ENCODE measurements at regions not wholly inside any gene's neighbourhood (a gene's known extent, or its start where the extent isn't known, plus 50 kb on each side); places are given as distances from the start of the nearest gene placed in this dataset.

DNA sequence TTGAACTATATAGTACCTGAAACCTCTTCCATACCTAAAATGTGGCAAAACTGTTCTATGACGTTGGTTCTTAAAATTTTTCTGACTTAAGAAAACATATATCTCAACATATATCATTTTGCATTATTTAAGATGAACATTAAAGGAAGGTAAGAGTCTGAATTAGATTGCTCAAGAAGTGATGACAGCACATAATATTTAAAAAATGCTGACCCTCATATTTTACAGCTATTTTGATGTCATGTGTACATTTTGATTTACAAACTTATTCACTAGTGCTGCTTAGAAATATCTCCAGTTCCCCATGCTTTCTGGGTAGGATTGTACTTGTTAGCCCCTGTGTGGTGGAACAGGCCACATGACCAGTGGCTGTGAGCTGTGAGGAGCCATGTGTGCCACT lies 666.1 kb downstream of the SATB2 start:
- H3K36me3 ChIP-seq (ENCODE audit: insufficient read depth, low read length, poor library complexity, severe bottlenecking), result no peaks in the 10 kb centered on the region
- H3K27me3 ChIP-seq (replicated peaks; ENCODE audit: insufficient read depth, low read depth, low read length, poor library complexity), result no peaks in the 10 kb centered on the region
- BruUV-seq (replicated peaks), result no TSS peak
- no peaks in the 10 kb centered on the region for H3K9me3 ChIP-seq (ENCODE audit: low read depth, low read length, poor library complexity, severe bottlenecking)
- H3K4me1 ChIP-seq (ENCODE audit: insufficient read depth, low read length, poor library complexity, severe bottlenecking), result no peaks in the 10 kb centered on the region
- TF ChIP-seq, protein P1, sequence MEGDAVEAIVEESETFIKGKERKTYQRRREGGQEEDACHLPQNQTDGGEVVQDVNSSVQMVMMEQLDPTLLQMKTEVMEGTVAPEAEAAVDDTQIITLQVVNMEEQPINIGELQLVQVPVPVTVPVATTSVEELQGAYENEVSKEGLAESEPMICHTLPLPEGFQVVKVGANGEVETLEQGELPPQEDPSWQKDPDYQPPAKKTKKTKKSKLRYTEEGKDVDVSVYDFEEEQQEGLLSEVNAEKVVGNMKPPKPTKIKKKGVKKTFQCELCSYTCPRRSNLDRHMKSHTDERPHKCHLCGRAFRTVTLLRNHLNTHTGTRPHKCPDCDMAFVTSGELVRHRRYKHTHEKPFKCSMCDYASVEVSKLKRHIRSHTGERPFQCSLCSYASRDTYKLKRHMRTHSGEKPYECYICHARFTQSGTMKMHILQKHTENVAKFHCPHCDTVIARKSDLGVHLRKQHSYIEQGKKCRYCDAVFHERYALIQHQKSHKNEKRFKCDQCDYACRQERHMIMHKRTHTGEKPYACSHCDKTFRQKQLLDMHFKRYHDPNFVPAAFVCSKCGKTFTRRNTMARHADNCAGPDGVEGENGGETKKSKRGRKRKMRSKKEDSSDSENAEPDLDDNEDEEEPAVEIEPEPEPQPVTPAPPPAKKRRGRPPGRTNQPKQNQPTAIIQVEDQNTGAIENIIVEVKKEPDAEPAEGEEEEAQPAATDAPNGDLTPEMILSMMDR (conservative IDR thresholded peaks at IDR 0.05; ENCODE audit: low read depth, low read length), result no peak
- no peak for TF ChIP-seq EZH2 (IDR thresholded peaks at IDR 0.05; ENCODE audit: borderline replicate concordance, low read depth, low read length, poor library complexity, severe bottlenecking)
- POLR2A ChIA-PET (ENCODE audit: low non-redundant PET), result no interaction called here
- no peak overlapping the region for H3K27ac ChIP-seq (ENCODE audit: low read depth, low read length, poor library complexity, severe bottlenecking)
- CTCF ChIA-PET, result no interaction called here
- no peak overlapping the region for H3K4me3 ChIP-seq (ENCODE audit: low read depth, low read length, poor library complexity, severe bottlenecking)
- no peak for DNase-seq (ENCODE audit: low spot score)
- intact Hi-C loops (cut with micrococcal nuclease; ENCODE audit: unreplicated experiment), result no loop called here

DNA sequence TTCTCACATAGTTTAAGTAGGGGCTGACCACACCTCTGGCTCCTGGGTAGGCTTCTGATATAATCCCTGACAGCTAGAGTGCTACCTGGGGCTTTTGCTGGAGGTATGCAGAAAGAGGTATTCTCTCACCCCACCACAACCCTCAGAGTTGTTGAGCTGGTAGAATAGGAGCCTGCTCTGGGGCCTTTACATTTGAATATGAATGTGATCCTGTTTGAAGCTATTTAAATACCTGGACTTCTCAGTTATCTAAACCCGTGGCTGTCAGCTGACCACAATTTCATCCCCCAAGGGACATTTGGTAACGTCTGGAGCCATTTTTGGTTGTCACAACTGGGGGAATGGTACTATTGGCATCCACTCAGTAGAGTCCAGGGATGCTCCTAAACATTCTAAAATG lies 669.1 kb downstream of the SATB2 start:
- DNase-seq (ENCODE audit: low spot score), result no peak
- POLR2A ChIA-PET (ENCODE audit: low non-redundant PET), result interaction anchor here (0.6 kb wide), 1 partner anchor 150 kb away, joined by 3 read pairs; no protein-coding TSS in a partner anchor

DNA sequence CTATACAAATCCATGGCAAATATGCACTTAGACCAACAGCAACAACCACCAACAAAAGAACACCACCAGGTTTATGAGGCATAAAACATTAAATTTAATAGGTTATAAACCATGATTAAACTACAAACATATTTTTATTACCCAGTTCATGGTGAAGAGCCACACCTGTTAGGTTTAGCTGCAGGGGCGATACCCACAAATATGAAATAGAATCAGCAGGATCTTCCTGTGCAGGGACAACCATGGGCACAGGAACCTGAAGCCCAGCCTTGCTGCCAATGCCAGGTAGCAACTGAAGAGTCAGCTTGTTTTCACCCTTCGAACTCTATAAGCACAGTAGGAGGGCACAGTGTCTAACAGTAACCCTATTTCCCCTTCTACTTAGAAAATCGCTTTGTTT lies 675.0 kb downstream of the SATB2 start:
- no peaks in the 10 kb centered on the region for H3K9me3 ChIP-seq (ENCODE audit: low read depth, low read length, poor library complexity, severe bottlenecking)
- no peak overlapping the region for H3K4me3 ChIP-seq (ENCODE audit: low read depth, low read length, poor library complexity, severe bottlenecking)
- no peak overlapping the region for H3K27ac ChIP-seq (ENCODE audit: low read depth, low read length, poor library complexity, severe bottlenecking)
- no peak for DNase-seq (ENCODE audit: low spot score)
- ChIA-PET CTCF (no interaction called here), POLR2A (ENCODE audit: low non-redundant PET) (no interaction called here)
- intact Hi-C loops (cut with micrococcal nuclease; ENCODE audit: unreplicated experiment), result no loop called here
- no TSS peak for BruUV-seq (replicated peaks)
- H3K27me3 ChIP-seq (replicated peaks; ENCODE audit: insufficient read depth, low read depth, low read length, poor library complexity), result peaks cover 6% of the 10 kb centered on the region
- no peaks in the 10 kb centered on the region for H3K4me1 ChIP-seq (ENCODE audit: insufficient read depth, low read length, poor library complexity, severe bottlenecking)
- no peaks in the 10 kb centered on the region for H3K36me3 ChIP-seq (ENCODE audit: insufficient read depth, low read length, poor library complexity, severe bottlenecking)
- TF ChIP-seq, protein P1 (conservative IDR thresholded peaks at IDR 0.05; ENCODE audit: low read depth, low read length), result no peak
- no peak for TF ChIP-seq EZH2 (IDR thresholded peaks at IDR 0.05; ENCODE audit: borderline replicate concordance, low read depth, low read length, poor library complexity, severe bottlenecking)

More for the DNA sequence above, 669.1 kb downstream of the SATB2 start:
- intact Hi-C loops (cut with micrococcal nuclease; ENCODE audit: unreplicated experiment), result no loop called here
- no peaks in the 10 kb centered on the region for H3K4me1 ChIP-seq (ENCODE audit: insufficient read depth, low read length, poor library complexity, severe bottlenecking)
- no peak overlapping the region for H3K4me3 ChIP-seq (ENCODE audit: low read depth, low read length, poor library complexity, severe bottlenecking)
- BruUV-seq (replicated peaks), result no TSS peak
- H3K27ac ChIP-seq (ENCODE audit: low read depth, low read length, poor library complexity, severe bottlenecking), result no peak overlapping the region
- TF ChIP-seq, protein P1 (conservative IDR thresholded peaks at IDR 0.05; ENCODE audit: low read depth, low read length), result no peak
- no peak for TF ChIP-seq EZH2 (IDR thresholded peaks at IDR 0.05; ENCODE audit: borderline replicate concordance, low read depth, low read length, poor library complexity, severe bottlenecking)
- H3K27me3 ChIP-seq (replicated peaks; ENCODE audit: insufficient read depth, low read depth, low read length, poor library complexity), result no peaks in the 10 kb centered on the region
- no peaks in the 10 kb centered on the region for H3K9me3 ChIP-seq (ENCODE audit: low read depth, low read length, poor library complexity, severe bottlenecking)
- CTCF ChIA-PET, result no interaction called here
- H3K36me3 ChIP-seq (ENCODE audit: insufficient read depth, low read length, poor library complexity, severe bottlenecking), result no peaks in the 10 kb centered on the region

Data from A673 (cell line).